MG63 (cell line): ENCODE measurements at regions not wholly inside any gene's neighbourhood (a gene's known extent, or its start where the extent isn't known, plus 50 kb on each side); places are given as distances from the start of the nearest gene placed in this dataset.

Experiments
- DNase-seq: peaks from one replicate; pipeline ENCODE4 v3.0.0-alpha.2; 2020
- H3K27me3 ChIP-seq: fragments of 250-450 bp; sonication (Bioruptor Pico); 2 replicates; pipeline ENCODE4 v1.5.1; 2020; ENCODE audit warnings: mild to moderate bottlenecking, moderate library complexity
- H3K36me3 ChIP-seq: fragments of 250-450 bp; sonication (Bioruptor Pico); 2 replicates; pipeline ENCODE4 v1.5.1; 2020; ENCODE audit warnings: mild to moderate bottlenecking, moderate library complexity
- H3K4me3 ChIP-seq: fragments of 250-450 bp; sonication (Bioruptor Pico); 2 replicates; pipeline ENCODE4 v1.5.1; 2020; ENCODE audit warnings: mild to moderate bottlenecking, moderate library complexity
- H3K9me3 ChIP-seq: fragments of 250-450 bp; sonication (Bioruptor Pico); 2 replicates; pipeline ENCODE4 v1.5.1; 2020; ENCODE audit warnings: mild to moderate bottlenecking, moderate library complexity

- DNase-seq: no peak
- no peak overlapping the region for H3K4me3 ChIP-seq
- H3K36me3 ChIP-seq: no peaks in the 10 kb centered on the region
- H3K9me3 ChIP-seq: no peaks in the 10 kb centered on the region
- H3K27me3 ChIP-seq: no peaks in the 10 kb centered on the region
Observed at GRCh38 chr18:33853187-33853586, 275.2 kb downstream of the ASXL3 start.

- no peaks in the 10 kb centered on the region for H3K27me3 ChIP-seq
- no peak for DNase-seq
- no peaks in the 10 kb centered on the region for H3K9me3 ChIP-seq
- no peak overlapping the region for H3K4me3 ChIP-seq
- H3K36me3 ChIP-seq: no peaks in the 10 kb centered on the region
Observed at GRCh38 chr18:33851546-33852078, 273.6 kb downstream of the ASXL3 start.

GRCh38 chr18:33849731-33850130 is 271.7 kb downstream of the ASXL3 start:
- no peaks in the 10 kb centered on the region for H3K27me3 ChIP-seq
- no peak for DNase-seq
- no peaks in the 10 kb centered on the region for H3K36me3 ChIP-seq
- no peaks in the 10 kb centered on the region for H3K9me3 ChIP-seq
- no peak overlapping the region for H3K4me3 ChIP-seq

GRCh38 chr18:33844232-33844631 is 266.2 kb downstream of the ASXL3 start:
- no peak for DNase-seq
- Histone ChIP-seq H3K36me3 (no peaks in the 10 kb centered on the region), H3K9me3 (no peaks in the 10 kb centered on the region), H3K27me3 (no peaks in the 10 kb centered on the region), H3K4me3 (no peak overlapping the region)

GRCh38 chr18:33841221-33841967 is 263.4 kb downstream of the ASXL3 start:
- Histone ChIP-seq H3K4me3 (no peak overlapping the region), H3K9me3 (no peaks in the 10 kb centered on the region), H3K27me3 (no peaks in the 10 kb centered on the region), H3K36me3 (no peaks in the 10 kb centered on the region)
- DNase-seq: no peak

GRCh38 chr18:33840212-33840593 is 262.2 kb downstream of the ASXL3 start:
- H3K4me3 ChIP-seq: no peak overlapping the region
- H3K9me3 ChIP-seq: no peaks in the 10 kb centered on the region

GRCh38 chr18:33839452-33840211 is 261.6 kb downstream of the ASXL3 start:
- no peaks in the 10 kb centered on the region for H3K27me3 ChIP-seq
- no peak overlapping the region for H3K4me3 ChIP-seq
- no peak for DNase-seq
- no peaks in the 10 kb centered on the region for H3K36me3 ChIP-seq
- no peaks in the 10 kb centered on the region for H3K9me3 ChIP-seq

More at GRCh38 chr18:33840212-33840593, 262.2 kb downstream of the ASXL3 start:
- Histone ChIP-seq H3K27me3 (no peaks in the 10 kb centered on the region), H3K36me3 (no peaks in the 10 kb centered on the region)
- DNase-seq: no peak

GRCh38 chr18:33838054-33838453 is 260.0 kb downstream of the ASXL3 start:
- no peaks in the 10 kb centered on the region for H3K27me3 ChIP-seq
- H3K4me3 ChIP-seq: no peak overlapping the region
- H3K36me3 ChIP-seq: no peaks in the 10 kb centered on the region
- DNase-seq: no peak
- no peaks in the 10 kb centered on the region for H3K9me3 ChIP-seq

GRCh38 chr18:33837191-33837590 is 259.2 kb downstream of the ASXL3 start:
- no peaks in the 10 kb centered on the region for H3K9me3 ChIP-seq
- DNase-seq: no peak
- H3K36me3 ChIP-seq: no peaks in the 10 kb centered on the region
- no peaks in the 10 kb centered on the region for H3K27me3 ChIP-seq
- H3K4me3 ChIP-seq: no peak overlapping the region

GRCh38 chr18:33836564-33836963 is 258.5 kb downstream of the ASXL3 start:
- no peaks in the 10 kb centered on the region for H3K27me3 ChIP-seq
- H3K4me3 ChIP-seq: no peak overlapping the region
- no peaks in the 10 kb centered on the region for H3K36me3 ChIP-seq
- no peaks in the 10 kb centered on the region for H3K9me3 ChIP-seq
- DNase-seq: no peak

GRCh38 chr18:33835419-33835818 is 257.4 kb downstream of the ASXL3 start:
- Histone ChIP-seq H3K27me3 (no peaks in the 10 kb centered on the region), H3K9me3 (no peaks in the 10 kb centered on the region), H3K4me3 (no peak overlapping the region), H3K36me3 (no peaks in the 10 kb centered on the region)
- DNase-seq: no peak

- H3K36me3 ChIP-seq: no peaks in the 10 kb centered on the region
Observed at GRCh38 chr18:33833842-33834241, 255.8 kb downstream of the ASXL3 start.

GRCh38 chr18:33831424-33831823 is 253.4 kb downstream of the ASXL3 start:
- DNase-seq: no peak
- Histone ChIP-seq H3K27me3 (no peaks in the 10 kb centered on the region), H3K36me3 (no peaks in the 10 kb centered on the region), H3K9me3 (no peaks in the 10 kb centered on the region), H3K4me3 (no peak overlapping the region)

More at GRCh38 chr18:33833842-33834241, 255.8 kb downstream of the ASXL3 start:
- DNase-seq: no peak
- no peaks in the 10 kb centered on the region for H3K9me3 ChIP-seq
- no peak overlapping the region for H3K4me3 ChIP-seq
- H3K27me3 ChIP-seq: no peaks in the 10 kb centered on the region

GRCh38 chr18:33830213-33830612 is 252.2 kb downstream of the ASXL3 start:
- Histone ChIP-seq H3K27me3 (no peaks in the 10 kb centered on the region), H3K9me3 (no peaks in the 10 kb centered on the region), H3K36me3 (no peaks in the 10 kb centered on the region), H3K4me3 (no peak overlapping the region)
- no peak for DNase-seq

- no peak overlapping the region for H3K4me3 ChIP-seq
- no peaks in the 10 kb centered on the region for H3K36me3 ChIP-seq
- no peak for DNase-seq
- H3K27me3 ChIP-seq: no peaks in the 10 kb centered on the region
- H3K9me3 ChIP-seq: no peaks in the 10 kb centered on the region
Observed at GRCh38 chr18:33828949-33829348, 250.9 kb downstream of the ASXL3 start.

GRCh38 chr18:33826151-33826550 is 248.1 kb downstream of the ASXL3 start:
- no peaks in the 10 kb centered on the region for H3K36me3 ChIP-seq
- DNase-seq: no peak
- no peak overlapping the region for H3K4me3 ChIP-seq
- H3K27me3 ChIP-seq: no peaks in the 10 kb centered on the region
- no peaks in the 10 kb centered on the region for H3K9me3 ChIP-seq

GRCh38 chr18:33821503-33821902 is 243.5 kb downstream of the ASXL3 start:
- Histone ChIP-seq H3K27me3 (no peaks in the 10 kb centered on the region), H3K36me3 (no peaks in the 10 kb centered on the region), H3K4me3 (no peak overlapping the region), H3K9me3 (peaks cover 3% of the 10 kb centered on the region; the same call in 1 of the 2 replicates)
- DNase-seq: no peak
